OCI-LY1 (cell line): ENCODE measurements at regions not wholly inside any gene's neighbourhood (a gene's known extent, or its start where the extent isn't known, plus 50 kb on each side); places are given as distances from the start of the nearest gene placed in this dataset.

Experiments
- H2AFZ ChIP-seq: fragments of 200-600 bp; sonication (generic), shearing (Covaris generic); 2 replicates; pipeline ENCODE4 v1.6.0; 2014; ENCODE audit warnings: antibody characterized with exemption, mild to moderate bottlenecking, low read length
- H3F3A ChIP-seq: fragments of 200-600 bp; sonication (generic), shearing (Covaris generic); 2 replicates; pipeline ENCODE4 v1.6.0; 2014; ENCODE audit warnings: mild to moderate bottlenecking, antibody characterized with exemption, low read length, moderate library complexity; ENCODE audit not compliant: insufficient read depth
- H3K27ac ChIP-seq: fragments of 200-600 bp; sonication (generic); 2 replicates; pipeline ENCODE4 v1.5.1; 2014; ENCODE audit warnings: low read length, mixed run types, mild to moderate bottlenecking, low read depth; ENCODE audit not compliant: poor library complexity, severe bottlenecking
- H3K27me3 ChIP-seq: fragments of 200-600 bp; sonication (generic); 2 replicates; pipeline ENCODE4 v1.6.0; 2014; ENCODE audit warnings: antibody characterized with exemption, mild to moderate bottlenecking, low read length, moderate library complexity; ENCODE audit not compliant: insufficient read depth
- H3K36me3 ChIP-seq: fragments of 200-600 bp; sonication (generic); 2 replicates; pipeline ENCODE4 v1.6.1; 2014; ENCODE audit warnings: mild to moderate bottlenecking, antibody characterized with exemption, low read length, moderate library complexity, mixed read lengths; ENCODE audit not compliant: insufficient read depth
- H3K4me1 ChIP-seq: fragments of 200-600 bp; sonication (generic); 2 replicates; pipeline ENCODE4 v1.5.1; 2014; ENCODE audit warnings: mild to moderate bottlenecking, low read length, moderate library complexity; ENCODE audit not compliant: insufficient read depth, severe bottlenecking
- H3K4me2 ChIP-seq: fragments of 200-600 bp; sonication (generic), shearing (Covaris generic); 2 replicates; pipeline ENCODE4 v1.6.1; 2014; ENCODE audit warnings: low read length
- H3K4me3 ChIP-seq: fragments of 200-600 bp; sonication (generic); 2 replicates; pipeline ENCODE4 v1.5.1; 2014; ENCODE audit warnings: low read length, low read depth, mild to moderate bottlenecking, mixed read lengths; ENCODE audit not compliant: poor library complexity, severe bottlenecking
- H3K79me2 ChIP-seq: fragments of 200-600 bp; shearing (Covaris generic); 2 replicates; pipeline ENCODE4 v1.6.1; 2016; ENCODE audit warnings: mixed run types, low read length, mixed read lengths; ENCODE audit not compliant: insufficient read depth
- H3K9ac ChIP-seq: fragments of 200-600 bp; sonication (generic), shearing (Covaris generic); 2 replicates; pipeline ENCODE4 v1.6.1; 2014; ENCODE audit warnings: mild to moderate bottlenecking, low read length, mixed read lengths
- H3K9me2 ChIP-seq: fragments of 200-600 bp; sonication (generic), shearing (Covaris generic); 2 replicates; pipeline ENCODE4 v1.6.1; 2014; ENCODE audit warnings: low read depth, mild to moderate bottlenecking, low read length, mixed read lengths
- H3K9me3 ChIP-seq: fragments of 200-600 bp; shearing (Covaris generic); 2 replicates; pipeline ENCODE4 v1.6.1; 2014; ENCODE audit warnings: low read length, mixed read lengths
- H4K20me1 ChIP-seq: fragments of 200-600 bp; sonication (generic), shearing (Covaris generic); 2 replicates; pipeline ENCODE4 v1.6.0; 2016; ENCODE audit warnings: mild to moderate bottlenecking, low read length; ENCODE audit not compliant: insufficient read depth
- EZH2 ChIP-seq: fragments of 200-600 bp; sonication (generic), shearing (Covaris generic); IDR thresholded peaks from 2 replicates; pipeline ENCODE4 v1.8.0; 2017; ENCODE audit warnings: borderline replicate concordance, mixed run types, mild to moderate bottlenecking, antibody characterized with exemption, low read length, moderate library complexity, mixed read lengths
- TF ChIP-seq, protein P1 (sequence below): fragments of 200-600 bp; sonication (generic), shearing (Covaris generic); IDR thresholded peaks from 2 replicates; pipeline ENCODE4 v1.5.1; 2017; ENCODE audit warnings: mild to moderate bottlenecking, antibody characterized with exemption, low read length, moderate library complexity, mixed read lengths

- Histone ChIP-seq H3K4me2 (no peak overlapping the region), H3K27ac (no peak overlapping the region), H3K9me2 (no peaks in the 10 kb centered on the region), H3K4me1 (no peaks in the 10 kb centered on the region), H3K79me2 (no peaks in the 10 kb centered on the region), H3K9me3 (no peaks in the 10 kb centered on the region), H3K27me3 (no peaks in the 10 kb centered on the region), H3K9ac (no peak overlapping the region), H3K36me3 (no peaks in the 10 kb centered on the region), H3K4me3 (no peak overlapping the region), H3F3A (no peaks in the 10 kb centered on the region), H4K20me1 (no peaks in the 10 kb centered on the region), H2AFZ (no peak overlapping the region)
- TF ChIP-seq EZH2, result no peak
- TF ChIP-seq, protein P1, sequence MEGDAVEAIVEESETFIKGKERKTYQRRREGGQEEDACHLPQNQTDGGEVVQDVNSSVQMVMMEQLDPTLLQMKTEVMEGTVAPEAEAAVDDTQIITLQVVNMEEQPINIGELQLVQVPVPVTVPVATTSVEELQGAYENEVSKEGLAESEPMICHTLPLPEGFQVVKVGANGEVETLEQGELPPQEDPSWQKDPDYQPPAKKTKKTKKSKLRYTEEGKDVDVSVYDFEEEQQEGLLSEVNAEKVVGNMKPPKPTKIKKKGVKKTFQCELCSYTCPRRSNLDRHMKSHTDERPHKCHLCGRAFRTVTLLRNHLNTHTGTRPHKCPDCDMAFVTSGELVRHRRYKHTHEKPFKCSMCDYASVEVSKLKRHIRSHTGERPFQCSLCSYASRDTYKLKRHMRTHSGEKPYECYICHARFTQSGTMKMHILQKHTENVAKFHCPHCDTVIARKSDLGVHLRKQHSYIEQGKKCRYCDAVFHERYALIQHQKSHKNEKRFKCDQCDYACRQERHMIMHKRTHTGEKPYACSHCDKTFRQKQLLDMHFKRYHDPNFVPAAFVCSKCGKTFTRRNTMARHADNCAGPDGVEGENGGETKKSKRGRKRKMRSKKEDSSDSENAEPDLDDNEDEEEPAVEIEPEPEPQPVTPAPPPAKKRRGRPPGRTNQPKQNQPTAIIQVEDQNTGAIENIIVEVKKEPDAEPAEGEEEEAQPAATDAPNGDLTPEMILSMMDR, result no peak
These were observed 532.8 kb upstream of the TBL1XR1 start for GRCh38 chr3:177729956-177730681.

DNA sequence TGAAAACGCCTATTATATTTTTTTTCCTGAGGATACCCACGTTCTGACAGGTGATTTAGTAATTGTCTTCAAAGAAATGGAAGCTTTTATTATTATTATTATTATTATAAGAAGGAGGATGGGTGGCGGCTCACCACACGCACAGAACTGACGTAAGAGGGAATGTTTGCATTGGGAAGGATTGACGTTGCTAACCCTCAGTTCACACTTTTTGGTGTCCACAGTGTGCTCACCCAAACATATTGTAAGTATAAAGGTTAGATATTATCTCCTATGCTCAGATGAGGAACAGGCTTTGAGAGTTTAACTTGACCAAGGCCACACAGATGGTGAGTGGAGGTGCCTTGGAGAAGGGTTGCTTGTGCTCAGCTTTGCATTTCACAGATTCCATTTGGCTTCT is 533.5 kb upstream of the TBL1XR1 start:
- Histone ChIP-seq H3K9ac (no peak overlapping the region), H3F3A (no peaks in the 10 kb centered on the region), H2AFZ (no peak overlapping the region), H3K36me3 (no peaks in the 10 kb centered on the region), H3K9me3 (no peaks in the 10 kb centered on the region), H3K4me1 (no peaks in the 10 kb centered on the region), H3K4me2 (no peak overlapping the region), H4K20me1 (no peaks in the 10 kb centered on the region), H3K79me2 (no peaks in the 10 kb centered on the region), H3K9me2 (no peaks in the 10 kb centered on the region), H3K27ac (no peak overlapping the region), H3K4me3 (no peak overlapping the region), H3K27me3 (no peaks in the 10 kb centered on the region)
- TF ChIP-seq, protein P1, result no peak
- TF ChIP-seq EZH2, result no peak

DNA sequence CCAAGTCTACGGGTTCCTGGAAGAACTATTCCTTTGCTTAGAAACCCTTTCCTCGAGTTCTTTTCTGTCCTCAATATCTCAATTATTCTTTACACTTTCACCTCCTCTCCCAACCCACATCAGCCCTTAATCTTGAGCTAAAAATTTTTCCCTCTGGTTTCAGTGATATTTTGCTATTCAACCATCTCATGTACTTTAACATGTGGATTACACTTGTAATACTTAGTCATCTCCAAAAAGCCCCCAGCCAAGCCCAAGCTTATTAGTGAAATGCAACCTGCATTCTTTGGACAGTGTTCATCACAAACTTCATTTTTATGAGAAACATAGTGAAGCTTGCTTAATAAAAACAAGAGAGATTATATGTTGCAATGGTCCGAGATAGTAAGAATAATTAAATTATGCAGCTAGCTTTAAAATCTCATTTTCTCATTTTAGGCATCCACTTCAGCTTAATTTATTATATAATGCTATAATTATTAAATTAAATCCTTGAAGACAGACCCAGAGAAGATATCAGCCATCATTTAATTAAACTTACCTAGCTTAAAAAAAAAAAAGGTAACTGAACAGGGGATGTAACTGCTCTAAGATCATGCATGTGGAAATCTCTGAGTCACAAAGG is 534.5 kb upstream of the TBL1XR1 start:
- H3K4me2 ChIP-seq, result no peak overlapping the region
- no peaks in the 10 kb centered on the region for H3K4me1 ChIP-seq
- no peaks in the 10 kb centered on the region for H3K36me3 ChIP-seq
- TF ChIP-seq EZH2, result no peak
- TF ChIP-seq, protein P1, result no peak
- H3K27me3 ChIP-seq, result no peaks in the 10 kb centered on the region
- H4K20me1 ChIP-seq, result no peaks in the 10 kb centered on the region
- no peak overlapping the region for H3K27ac ChIP-seq
- no peak overlapping the region for H3K9ac ChIP-seq
- no peaks in the 10 kb centered on the region for H3K9me2 ChIP-seq
- H3K79me2 ChIP-seq, result no peaks in the 10 kb centered on the region
- no peaks in the 10 kb centered on the region for H3K9me3 ChIP-seq
- no peak overlapping the region for H2AFZ ChIP-seq
- no peaks in the 10 kb centered on the region for H3F3A ChIP-seq
- no peak overlapping the region for H3K4me3 ChIP-seq
